HG02884 (cell line): ENCODE measurements at regions not wholly inside any gene's neighbourhood (a gene's known extent, or its start where the extent isn't known, plus 50 kb on each side); places are given as distances from the start of the nearest gene placed in this dataset.

Experiments used
- ATAC-seq: cut with Tn5 transposase; IDR thresholded peaks from one replicate; pipeline ENCODE4 v1.9.1; 2021; ENCODE audit warnings: mild to moderate bottlenecking, moderate library complexity; ENCODE audit not compliant: unreplicated experiment

GRCh38 chr6:144796070-144796469, 510.9 kb downstream of the UTRN start:
- ATAC-seq: no peak

GRCh38 chr6:144797881-144798589, 512.9 kb downstream of the UTRN start:
- ATAC-seq: no peak

GRCh38 chr6:144804246-144804790, 519.2 kb downstream of the UTRN start:
- ATAC-seq: no peak

- ATAC-seq: no peak
These were observed 519.9 kb downstream of the UTRN start for GRCh38 chr6:144805049-144805448.

- ATAC-seq: no peak
These were observed 521.1 kb downstream of the UTRN start for GRCh38 chr6:144806222-144806621.

- ATAC-seq: no peak
These were observed 524.0 kb downstream of the UTRN start for GRCh38 chr6:144809120-144809519.

- no peak for ATAC-seq
These were observed 524.8 kb downstream of the UTRN start for GRCh38 chr6:144809969-144810368.

- ATAC-seq: no peak
These were observed 526.0 kb downstream of the UTRN start for GRCh38 chr6:144811140-144811539.

GRCh38 chr6:144816936-144817335, 531.8 kb downstream of the UTRN start:
- ATAC-seq: no peak

- ATAC-seq: no peak
These were observed 535.1 kb downstream of the UTRN start for GRCh38 chr6:144820270-144820669.

- ATAC-seq: no peak
These were observed 538.0 kb downstream of the UTRN start for GRCh38 chr6:144823131-144823530.

GRCh38 chr6:144824018-144824417, 538.9 kb downstream of the UTRN start:
- ATAC-seq: no peak

- ATAC-seq: no peak
These were observed 549.4 kb downstream of the UTRN start for GRCh38 chr6:144834426-144835038.

- ATAC-seq: no peak
These were observed 550.3 kb downstream of the UTRN start for GRCh38 chr6:144835322-144835973.

GRCh38 chr6:144840619-144841018, 555.5 kb downstream of the UTRN start:
- ATAC-seq: no peak

- no peak for ATAC-seq
These were observed 558.6 kb downstream of the UTRN start for GRCh38 chr6:144843701-144844100.

GRCh38 chr6:144844596-144844995, 559.5 kb downstream of the UTRN start:
- ATAC-seq: no peak

- no peak for ATAC-seq
These were observed 560.1 kb downstream of the UTRN start for GRCh38 chr6:144845186-144845585.

GRCh38 chr6:144847916-144848315, 562.8 kb downstream of the UTRN start:
- no peak for ATAC-seq

- ATAC-seq: no peak
These were observed 564.8 kb downstream of the UTRN start for GRCh38 chr6:144849920-144850319.

- ATAC-seq: no peak
These were observed 568.5 kb downstream of the UTRN start for GRCh38 chr6:144853603-144854002.

- no peak for ATAC-seq
These were observed 569.5 kb downstream of the UTRN start for GRCh38 chr6:144854654-144855053.
